ENCODE measurements at regions not wholly inside any gene's neighbourhood (a gene's known extent, or its start where the extent isn't known, plus 50 kb on each side); places are given as distances from the start of the nearest gene placed in this dataset.

DNA sequence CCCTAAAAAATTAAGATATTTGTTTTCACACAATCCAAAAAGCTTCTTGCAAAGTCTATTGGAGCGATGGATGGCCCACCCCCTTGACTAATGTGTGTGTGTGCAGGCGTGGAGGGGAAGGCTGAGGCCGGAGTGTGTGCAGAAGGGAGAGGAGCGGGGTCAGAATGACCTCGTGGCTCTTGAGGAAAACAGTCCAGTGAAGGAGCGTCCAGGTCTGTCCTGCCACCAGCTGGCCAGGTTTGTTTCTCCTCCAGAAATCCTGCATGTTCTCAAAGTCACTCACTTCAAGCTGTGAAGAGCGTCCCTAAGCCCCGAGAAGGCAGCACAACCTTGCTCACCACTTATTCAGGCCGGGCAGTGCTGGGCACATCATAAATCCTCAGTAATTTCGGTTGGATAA lies 69.5 kb upstream of the SSX2IP start:
- H3K4me3 ChIP-seq (ENCODE audit: low read length), result no peak overlapping the region
- intact Hi-C loops (cut with DNase I), result loop anchor here in 1 of 4 donors (5.0 to 10.0 kb wide), 2 partner anchors 95 to 317 kb away; no protein-coding TSS in a partner anchor
- no peak for ATAC-seq
- H3K27ac ChIP-seq (ENCODE audit: low read length), result no peak overlapping the region
- no peaks in the 10 kb centered on the region for H3K27me3 ChIP-seq (ENCODE audit: control insufficient read depth, insufficient read depth)
- 75% methylated on average over 10 of the region's 10 CpGs for WGBS
- no peaks in the 10 kb centered on the region for H3K4me1 ChIP-seq (ENCODE audit: control insufficient read depth, insufficient read depth, low read length)
- H3K9me3 ChIP-seq (ENCODE audit: control insufficient read depth, low read length), result no peaks in the 10 kb centered on the region
- no peak for DNase-seq

- DNase-seq (peak in 1 of 3 donors; percentile 22), ATAC-seq (peak; percentile 74 to 75)
- H3K4me3 ChIP-seq (ENCODE audit: low read length), result peak overlapping the region; percentile 31
- intact Hi-C loops (cut with DNase I), result loop anchor here in 1 of 4 donors (5.0 to 10.0 kb wide), 2 partner anchors 94 to 317 kb away; no protein-coding TSS in a partner anchor
- H3K27me3 ChIP-seq (ENCODE audit: control insufficient read depth, insufficient read depth), result no peaks in the 10 kb centered on the region
- no peak overlapping the region for H3K27ac ChIP-seq (ENCODE audit: low read length)
- no peaks in the 10 kb centered on the region for H3K4me1 ChIP-seq (ENCODE audit: control insufficient read depth, insufficient read depth, low read length)
- 35% methylated on average over 15 of the region's 15 CpGs for WGBS
- no peaks in the 10 kb centered on the region for H3K9me3 ChIP-seq (ENCODE audit: control insufficient read depth, low read length)
These were observed 68.8 kb upstream of the SSX2IP start for GRCh38 chr1:84758968-84759491.

GRCh38 chr1:84758476-84758875 lies 68.2 kb upstream of the SSX2IP start:
- 43% methylated on average over 3 of the region's 3 CpGs for WGBS
- H3K9me3 ChIP-seq (ENCODE audit: control insufficient read depth, low read length), result no peaks in the 10 kb centered on the region
- no peaks in the 10 kb centered on the region for H3K27me3 ChIP-seq (ENCODE audit: control insufficient read depth, insufficient read depth)
- no peaks in the 10 kb centered on the region for H3K4me1 ChIP-seq (ENCODE audit: control insufficient read depth, insufficient read depth, low read length)
- intact Hi-C loops (cut with DNase I), result loop anchor here in 1 of 4 donors (5.0 to 10.0 kb wide), 2 partner anchors 94 to 316 kb away; no protein-coding TSS in a partner anchor
- peak overlapping the region; percentile 15 for H3K27ac ChIP-seq (ENCODE audit: low read length)
- H3K4me3 ChIP-seq (ENCODE audit: low read length), result peak overlapping the region; percentile 31
- DNase-seq, result no peak
- no peak for ATAC-seq

GRCh38 chr1:84757301-84757700 lies 67.0 kb upstream of the SSX2IP start:
- intact Hi-C loops (cut with DNase I), result loop anchor here in 1 of 4 donors (5.0 to 10.0 kb wide), 2 partner anchors 92 to 315 kb away; no protein-coding TSS in a partner anchor
- no peaks in the 10 kb centered on the region for H3K4me1 ChIP-seq (ENCODE audit: control insufficient read depth, insufficient read depth, low read length)
- 75% methylated on average over 4 of the region's 4 CpGs for WGBS
- H3K27ac ChIP-seq (ENCODE audit: low read length), result no peak overlapping the region
- H3K27me3 ChIP-seq (ENCODE audit: control insufficient read depth, insufficient read depth), result no peaks in the 10 kb centered on the region
- H3K4me3 ChIP-seq (ENCODE audit: low read length), result no peak overlapping the region
- no peak for DNase-seq
- H3K9me3 ChIP-seq (ENCODE audit: control insufficient read depth, low read length), result no peaks in the 10 kb centered on the region
- no peak for ATAC-seq

GRCh38 chr1:84756455-84757082 lies 66.3 kb upstream of the SSX2IP start:
- WGBS, result 68% methylated on average over 3 of the region's 3 CpGs
- ATAC-seq (no peak), DNase-seq (no peak)
- no peak overlapping the region for H3K27ac ChIP-seq (ENCODE audit: low read length)
- no peaks in the 10 kb centered on the region for H3K27me3 ChIP-seq (ENCODE audit: control insufficient read depth, insufficient read depth)
- no peaks in the 10 kb centered on the region for H3K9me3 ChIP-seq (ENCODE audit: control insufficient read depth, low read length)
- no peaks in the 10 kb centered on the region for H3K4me1 ChIP-seq (ENCODE audit: control insufficient read depth, insufficient read depth, low read length)
- intact Hi-C loops (cut with DNase I), result loop anchor here in 1 of 4 donors (5.0 to 10.0 kb wide), 2 partner anchors 92 to 314 kb away; no protein-coding TSS in a partner anchor
- H3K4me3 ChIP-seq (ENCODE audit: low read length), result no peak overlapping the region

GRCh38 chr1:84756001-84756400 lies 65.7 kb upstream of the SSX2IP start:
- intact Hi-C loops (cut with DNase I), result loop anchor here in 1 of 4 donors (5.0 to 10.0 kb wide), 2 partner anchors 91 to 314 kb away; no protein-coding TSS in a partner anchor
- H3K4me3 ChIP-seq (ENCODE audit: low read length), result no peak overlapping the region
- WGBS, result 80% methylated on average over 3 of the region's 3 CpGs

DNA sequence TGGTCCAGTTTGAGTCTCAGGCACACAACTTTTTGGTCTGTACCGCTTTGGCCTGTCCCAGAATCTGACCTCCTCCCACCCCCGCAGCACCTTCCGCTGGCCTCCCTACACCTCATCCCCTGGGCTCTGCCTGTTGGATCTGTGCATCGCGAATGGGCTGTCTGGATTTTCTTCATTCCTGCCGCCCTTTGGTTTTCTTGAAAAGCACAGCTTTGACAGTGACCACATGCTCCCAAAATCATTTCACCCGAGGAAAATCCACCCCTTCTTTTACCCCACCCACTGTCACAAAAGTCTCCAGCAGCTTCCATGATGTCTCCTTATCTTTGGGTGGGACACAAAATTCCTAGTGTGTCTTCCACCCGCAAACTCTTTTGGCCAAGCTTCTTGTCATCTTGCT lies 65.0 kb upstream of the SSX2IP start:
- Histone ChIP-seq H3K4me1 (ENCODE audit: control insufficient read depth, insufficient read depth, low read length) (no peaks in the 10 kb centered on the region), H3K27ac (ENCODE audit: low read length) (no peak overlapping the region), H3K9me3 (ENCODE audit: control insufficient read depth, low read length) (no peaks in the 10 kb centered on the region), H3K27me3 (ENCODE audit: control insufficient read depth, insufficient read depth) (no peaks in the 10 kb centered on the region), H3K4me3 (ENCODE audit: low read length) (no peak overlapping the region)
- 89% methylated on average over 8 of the region's 8 CpGs for WGBS
- DNase-seq, result no peak
- ATAC-seq, result no peak
- intact Hi-C loops (cut with DNase I), result loop anchor here in 1 of 4 donors (5.0 to 10.0 kb wide), 2 partner anchors 90 to 313 kb away; no protein-coding TSS in a partner anchor

More at GRCh38 chr1:84756001-84756400, 65.7 kb upstream of the SSX2IP start:
- no peaks in the 10 kb centered on the region for H3K27me3 ChIP-seq (ENCODE audit: control insufficient read depth, insufficient read depth)
- no peak overlapping the region for H3K27ac ChIP-seq (ENCODE audit: low read length)
- no peaks in the 10 kb centered on the region for H3K4me1 ChIP-seq (ENCODE audit: control insufficient read depth, insufficient read depth, low read length)
- DNase-seq, result no peak
- H3K9me3 ChIP-seq (ENCODE audit: control insufficient read depth, low read length), result no peaks in the 10 kb centered on the region
- no peak for ATAC-seq

- intact Hi-C loops (cut with DNase I), result loop anchor here in 1 of 4 donors (10.0 kb wide), 1 partner anchor 90 kb away; no protein-coding TSS in a partner anchor
- DNase-seq (no peak), ATAC-seq (no peak)
- WGBS, result 50% methylated on average over 21 of the region's 21 CpGs
- H3K9me3 ChIP-seq (ENCODE audit: control insufficient read depth, low read length), result no peaks in the 10 kb centered on the region
- H3K27me3 ChIP-seq (ENCODE audit: control insufficient read depth, insufficient read depth), result no peaks in the 10 kb centered on the region
- no peak overlapping the region for H3K4me3 ChIP-seq (ENCODE audit: low read length)
- H3K4me1 ChIP-seq (ENCODE audit: control insufficient read depth, insufficient read depth, low read length), result no peaks in the 10 kb centered on the region
- H3K27ac ChIP-seq (ENCODE audit: low read length), result no peak overlapping the region
These were observed 64.1 kb upstream of the SSX2IP start for GRCh38 chr1:84754386-84754703.

- WGBS, result 32% methylated on average over 16 of the region's 16 CpGs
- intact Hi-C loops (cut with DNase I), result loop anchor here in 1 of 4 donors (10.0 kb wide), 1 partner anchor 89 kb away; no protein-coding TSS in a partner anchor
- no peaks in the 10 kb centered on the region for H3K27me3 ChIP-seq (ENCODE audit: control insufficient read depth, insufficient read depth)
- ATAC-seq (peak; percentile 83 to 88), DNase-seq (peak; percentile 62 to 88 (median 79))
- no peaks in the 10 kb centered on the region for H3K4me1 ChIP-seq (ENCODE audit: control insufficient read depth, insufficient read depth, low read length)
- H3K4me3 ChIP-seq (ENCODE audit: low read length), result no peak overlapping the region
- H3K27ac ChIP-seq (ENCODE audit: low read length), result no peak overlapping the region
- H3K9me3 ChIP-seq (ENCODE audit: control insufficient read depth, low read length), result no peaks in the 10 kb centered on the region
These were observed 63.5 kb upstream of the SSX2IP start for GRCh38 chr1:84753516-84754385.

DNA sequence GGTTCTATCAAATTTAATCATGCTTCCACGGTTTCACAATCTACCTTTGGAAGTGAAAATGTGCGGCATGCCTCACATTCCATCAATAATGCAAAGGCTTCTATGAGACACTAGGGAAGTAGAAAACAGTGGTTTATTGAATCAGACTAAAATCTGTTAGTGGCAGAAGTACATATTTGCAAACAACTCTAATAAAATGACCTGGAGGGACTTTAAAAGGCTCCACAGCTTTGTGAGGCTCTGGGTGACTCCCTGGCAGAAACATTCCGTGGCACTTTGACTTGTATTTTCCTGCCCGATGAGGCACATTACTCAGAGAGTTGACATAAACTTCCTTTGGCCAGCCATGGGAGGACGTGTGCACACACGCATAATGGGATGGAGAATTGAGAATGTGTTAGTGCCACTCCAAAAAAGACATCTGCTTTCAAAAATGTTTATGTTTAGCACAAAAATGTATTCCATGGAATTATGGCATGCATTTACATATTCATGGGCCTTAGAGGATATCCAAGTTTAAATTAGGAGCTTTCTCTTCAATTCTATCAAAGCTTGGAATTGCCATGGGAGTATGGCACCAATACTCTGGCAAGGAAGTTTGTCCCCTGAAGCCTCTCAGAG lies 60.0 kb upstream of the SSX2IP start:
- no peak overlapping the region for H3K27ac ChIP-seq (ENCODE audit: low read length)
- no peak overlapping the region for H3K4me3 ChIP-seq (ENCODE audit: low read length)
- no peaks in the 10 kb centered on the region for H3K4me1 ChIP-seq (ENCODE audit: control insufficient read depth, insufficient read depth, low read length)
- ATAC-seq, result no peak
- 56% methylated on average over 6 of the region's 6 CpGs for WGBS
- no peaks in the 10 kb centered on the region for H3K9me3 ChIP-seq (ENCODE audit: control insufficient read depth, low read length)
- DNase-seq, result no peak
- H3K27me3 ChIP-seq (ENCODE audit: control insufficient read depth, insufficient read depth), result no peaks in the 10 kb centered on the region
- intact Hi-C loops (cut with DNase I), result loop anchor here in 1 of 4 donors (10.0 kb wide), 1 partner anchor 85 kb away; no protein-coding TSS in a partner anchor
